ENCODE measurements at regions not wholly inside any gene's neighbourhood (a gene's known extent, or its start where the extent isn't known, plus 50 kb on each side); places are given as distances from the start of the nearest gene placed in this dataset.
"Not testable (repeated sequence)": the region's sequence is repeated elsewhere in the genome, so short reads cannot be mapped to it uniquely, and the experiment has no call there.

GRCh38 chr1:149211757-149212420 is 108.5 kb upstream of the NBPF9 start:
- H3K27me3 ChIP-seq (ENCODE audit: control insufficient read depth in 1 of 2, insufficient read depth in 2 of 2, low read length in 2 of 2); H3K9ac ChIP-seq (ENCODE audit: low read length); H3K9me3 ChIP-seq (ENCODE audit: low read length); H3K4me3 ChIP-seq (ENCODE audit: low read depth in 1 of 2, low read length in 2 of 2); H3K4me1 ChIP-seq (ENCODE audit: insufficient read depth, low read length); H3K27ac ChIP-seq (ENCODE audit: low read depth, low read length); H3K36me3 ChIP-seq (ENCODE audit: insufficient read depth, low read length): not testable (repeated sequence)

GRCh38 chr1:149212946-149213345 is 109.6 kb upstream of the NBPF9 start:
- H3K9ac ChIP-seq (ENCODE audit: low read length); H3K27me3 ChIP-seq (ENCODE audit: control insufficient read depth in 1 of 2, insufficient read depth in 2 of 2, low read length in 2 of 2); H3K36me3 ChIP-seq (ENCODE audit: insufficient read depth, low read length); H3K4me3 ChIP-seq (ENCODE audit: low read depth in 1 of 2, low read length in 2 of 2); H3K9me3 ChIP-seq (ENCODE audit: low read length); H3K27ac ChIP-seq (ENCODE audit: low read depth, low read length); H3K4me1 ChIP-seq (ENCODE audit: insufficient read depth, low read length): not testable (repeated sequence)

- H3K9me3 ChIP-seq (ENCODE audit: low read length); H3K9ac ChIP-seq (ENCODE audit: low read length); H3K27me3 ChIP-seq (ENCODE audit: control insufficient read depth in 1 of 2, insufficient read depth in 2 of 2, low read length in 2 of 2); H3K27ac ChIP-seq (ENCODE audit: low read depth, low read length); H3K36me3 ChIP-seq (ENCODE audit: insufficient read depth, low read length); H3K4me3 ChIP-seq (ENCODE audit: low read depth in 1 of 2, low read length in 2 of 2); H3K4me1 ChIP-seq (ENCODE audit: insufficient read depth, low read length): not testable (repeated sequence)
These were observed 110.3 kb upstream of the NBPF9 start for GRCh38 chr1:149213673-149214072.

GRCh38 chr1:149218080-149218988 is 115.0 kb upstream of the NBPF9 start:
- H3K9me3 ChIP-seq (ENCODE audit: low read length); H3K27ac ChIP-seq (ENCODE audit: low read depth, low read length); H3K36me3 ChIP-seq (ENCODE audit: insufficient read depth, low read length); H3K4me1 ChIP-seq (ENCODE audit: insufficient read depth, low read length); H3K4me3 ChIP-seq (ENCODE audit: low read depth in 1 of 2, low read length in 2 of 2); H3K9ac ChIP-seq (ENCODE audit: low read length); H3K27me3 ChIP-seq (ENCODE audit: control insufficient read depth in 1 of 2, insufficient read depth in 2 of 2, low read length in 2 of 2): not testable (repeated sequence)

GRCh38 chr1:149219539-149219938 is 116.2 kb upstream of the NBPF9 start:
- H3K36me3 ChIP-seq (ENCODE audit: insufficient read depth, low read length); H3K27ac ChIP-seq (ENCODE audit: low read depth, low read length); H3K4me1 ChIP-seq (ENCODE audit: insufficient read depth, low read length); H3K4me3 ChIP-seq (ENCODE audit: low read depth in 1 of 2, low read length in 2 of 2); H3K27me3 ChIP-seq (ENCODE audit: control insufficient read depth in 1 of 2, insufficient read depth in 2 of 2, low read length in 2 of 2); H3K9me3 ChIP-seq (ENCODE audit: low read length); H3K9ac ChIP-seq (ENCODE audit: low read length): not testable (repeated sequence)

GRCh38 chr1:149220463-149221074 is 117.2 kb upstream of the NBPF9 start:
- not testable (repeated sequence) for H3K27me3 ChIP-seq (ENCODE audit: control insufficient read depth in 1 of 2, insufficient read depth in 2 of 2, low read length in 2 of 2); H3K4me1 ChIP-seq (ENCODE audit: insufficient read depth, low read length); H3K4me3 ChIP-seq (ENCODE audit: low read depth in 1 of 2, low read length in 2 of 2); H3K9ac ChIP-seq (ENCODE audit: low read length); H3K9me3 ChIP-seq (ENCODE audit: low read length); H3K36me3 ChIP-seq (ENCODE audit: insufficient read depth, low read length); H3K27ac ChIP-seq (ENCODE audit: low read depth, low read length)

GRCh38 chr1:149227933-149228665 is 124.7 kb upstream of the NBPF9 start:
- H3K4me3 ChIP-seq (ENCODE audit: low read depth in 1 of 2, low read length in 2 of 2); H3K27ac ChIP-seq (ENCODE audit: low read depth, low read length); H3K9ac ChIP-seq (ENCODE audit: low read length); H3K36me3 ChIP-seq (ENCODE audit: insufficient read depth, low read length); H3K4me1 ChIP-seq (ENCODE audit: insufficient read depth, low read length); H3K27me3 ChIP-seq (ENCODE audit: control insufficient read depth in 1 of 2, insufficient read depth in 2 of 2, low read length in 2 of 2); H3K9me3 ChIP-seq (ENCODE audit: low read length): not testable (repeated sequence)

GRCh38 chr1:149228672-149229585 is 125.6 kb upstream of the NBPF9 start:
- not testable (repeated sequence) for H3K27me3 ChIP-seq (ENCODE audit: control insufficient read depth in 1 of 2, insufficient read depth in 2 of 2, low read length in 2 of 2); H3K9ac ChIP-seq (ENCODE audit: low read length); H3K4me1 ChIP-seq (ENCODE audit: insufficient read depth, low read length); H3K36me3 ChIP-seq (ENCODE audit: insufficient read depth, low read length); H3K27ac ChIP-seq (ENCODE audit: low read depth, low read length); H3K9me3 ChIP-seq (ENCODE audit: low read length); H3K4me3 ChIP-seq (ENCODE audit: low read depth in 1 of 2, low read length in 2 of 2)

- not testable (repeated sequence) for H3K36me3 ChIP-seq (ENCODE audit: insufficient read depth, low read length); H3K27ac ChIP-seq (ENCODE audit: low read depth, low read length); H3K9ac ChIP-seq (ENCODE audit: low read length); H3K9me3 ChIP-seq (ENCODE audit: low read length); H3K4me1 ChIP-seq (ENCODE audit: insufficient read depth, low read length); H3K27me3 ChIP-seq (ENCODE audit: control insufficient read depth in 1 of 2, insufficient read depth in 2 of 2, low read length in 2 of 2); H3K4me3 ChIP-seq (ENCODE audit: low read depth in 1 of 2, low read length in 2 of 2)
These were observed 126.5 kb upstream of the NBPF9 start for GRCh38 chr1:149229813-149230212.

GRCh38 chr1:149234926-149235914 is 131.9 kb upstream of the NBPF9 start:
- not testable (repeated sequence) for H3K9me3 ChIP-seq (ENCODE audit: low read length); H3K27me3 ChIP-seq (ENCODE audit: control insufficient read depth in 1 of 2, insufficient read depth in 2 of 2, low read length in 2 of 2); H3K27ac ChIP-seq (ENCODE audit: low read depth, low read length); H3K9ac ChIP-seq (ENCODE audit: low read length); H3K4me1 ChIP-seq (ENCODE audit: insufficient read depth, low read length); H3K4me3 ChIP-seq (ENCODE audit: low read depth in 1 of 2, low read length in 2 of 2); H3K36me3 ChIP-seq (ENCODE audit: insufficient read depth, low read length)
